Nephron (organoid): ENCODE measurements at regions not wholly inside any gene's neighbourhood (a gene's known extent, or its start where the extent isn't known, plus 50 kb on each side); places are given as distances from the start of the nearest gene placed in this dataset.

ENCODE experiments used
- H3K27ac Mint-ChIP-seq, 3 experiments: 2 replicates each; pipeline ENCODE4 v1.8.0; 2020; ENCODE audit warnings: mixed read lengths in 3 of 3, mild to moderate bottlenecking in 2 of 3, moderate library complexity in 1 of 3
- H3K27me3 Mint-ChIP-seq: 2 replicates; pipeline ENCODE4 v1.8.0; 2021; ENCODE audit warnings: low read depth, mild to moderate bottlenecking, moderate library complexity, mixed read lengths
- H3K36me3 Mint-ChIP-seq: 2 replicates; pipeline ENCODE4 v1.8.0; 2020; ENCODE audit warnings: low read depth, mixed read lengths
- H3K4me1 Mint-ChIP-seq: 2 replicates; pipeline ENCODE4 v1.8.0; 2020; ENCODE audit warnings: mixed read lengths
- H3K4me3 Mint-ChIP-seq, 3 experiments: 2 replicates each; pipeline ENCODE4 v1.8.0; 2020; ENCODE audit warnings: mild to moderate bottlenecking in 3 of 3, mixed read lengths in 3 of 3, moderate library complexity in 2 of 3
- H3K9me3 Mint-ChIP-seq: 2 replicates; pipeline ENCODE4 v1.8.0; 2020; ENCODE audit warnings: mixed read lengths
- TF ChIP-seq, protein P1 (sequence below), 3 experiments: fragments of 200-600 bp; sonication (generic); IDR thresholded peaks; one replicate each; pipeline ENCODE4 v1.5.0; 2021; ENCODE audit warnings: antibody characterized with exemption in 3 of 3; ENCODE audit not compliant: unreplicated experiment in 3 of 3

DNA sequence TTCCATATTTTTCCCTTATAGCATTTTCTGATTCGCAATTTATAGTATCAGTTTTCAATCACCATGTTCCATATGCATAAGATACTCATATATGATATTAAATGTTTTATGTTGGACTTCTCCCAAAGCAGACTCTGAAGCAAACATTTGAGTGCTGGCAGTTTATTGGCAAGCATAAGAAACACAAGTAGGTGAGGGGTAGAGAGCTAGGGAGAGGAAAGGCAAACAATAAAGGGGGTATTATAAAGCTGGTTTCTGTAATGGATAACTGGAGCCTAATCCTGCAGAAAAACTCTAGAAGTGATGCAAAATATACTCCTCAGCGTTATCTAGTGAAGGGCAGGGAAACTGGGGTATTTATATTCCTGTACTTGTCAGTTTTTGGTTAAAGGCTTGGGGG, 491.5 kb upstream of the TGFBR2 start:
- Mint-ChIP-seq H3K4me3 (no peak overlapping the region), H3K27ac (no peak overlapping the region), H3K27me3 (no peaks in the 10 kb centered on the region), H3K36me3 (no peaks in the 10 kb centered on the region), H3K4me1 (peaks cover 24% of the 10 kb centered on the region), H3K9me3 (peaks cover 3% of the 10 kb centered on the region)
- TF ChIP-seq, protein P1, sequence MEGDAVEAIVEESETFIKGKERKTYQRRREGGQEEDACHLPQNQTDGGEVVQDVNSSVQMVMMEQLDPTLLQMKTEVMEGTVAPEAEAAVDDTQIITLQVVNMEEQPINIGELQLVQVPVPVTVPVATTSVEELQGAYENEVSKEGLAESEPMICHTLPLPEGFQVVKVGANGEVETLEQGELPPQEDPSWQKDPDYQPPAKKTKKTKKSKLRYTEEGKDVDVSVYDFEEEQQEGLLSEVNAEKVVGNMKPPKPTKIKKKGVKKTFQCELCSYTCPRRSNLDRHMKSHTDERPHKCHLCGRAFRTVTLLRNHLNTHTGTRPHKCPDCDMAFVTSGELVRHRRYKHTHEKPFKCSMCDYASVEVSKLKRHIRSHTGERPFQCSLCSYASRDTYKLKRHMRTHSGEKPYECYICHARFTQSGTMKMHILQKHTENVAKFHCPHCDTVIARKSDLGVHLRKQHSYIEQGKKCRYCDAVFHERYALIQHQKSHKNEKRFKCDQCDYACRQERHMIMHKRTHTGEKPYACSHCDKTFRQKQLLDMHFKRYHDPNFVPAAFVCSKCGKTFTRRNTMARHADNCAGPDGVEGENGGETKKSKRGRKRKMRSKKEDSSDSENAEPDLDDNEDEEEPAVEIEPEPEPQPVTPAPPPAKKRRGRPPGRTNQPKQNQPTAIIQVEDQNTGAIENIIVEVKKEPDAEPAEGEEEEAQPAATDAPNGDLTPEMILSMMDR (IDR thresholded peaks at IDR 0.05; ENCODE audit: unreplicated experiment in 3 of 3) = no peak

DNA sequence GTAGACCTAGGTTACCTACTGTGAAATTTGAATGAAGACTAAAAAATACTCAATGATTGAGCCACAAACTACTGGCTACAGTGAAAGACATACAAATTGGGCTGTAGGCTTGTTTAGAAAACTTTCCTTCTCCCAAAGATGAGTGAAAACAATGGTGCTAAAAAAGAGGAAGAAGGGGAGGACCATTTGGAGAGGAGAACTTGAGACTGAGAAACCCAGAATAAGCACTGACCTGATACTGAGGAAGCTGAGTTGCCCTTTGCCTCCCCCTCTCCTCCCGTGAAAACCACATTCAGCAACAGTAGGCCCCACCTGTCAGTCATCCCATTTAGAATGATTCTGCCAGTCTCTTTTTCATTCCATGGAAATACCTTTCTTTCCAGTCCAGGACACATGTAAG, 484.0 kb upstream of the TGFBR2 start:
- H3K27ac Mint-ChIP-seq = no peak overlapping the region
- H3K9me3 Mint-ChIP-seq = peaks cover 15% of the 10 kb centered on the region
- TF ChIP-seq, protein P1 (IDR thresholded peaks at IDR 0.05; ENCODE audit: unreplicated experiment in 3 of 3) = no peak
- no peaks in the 10 kb centered on the region for H3K27me3 Mint-ChIP-seq
- no peak overlapping the region for H3K4me3 Mint-ChIP-seq
- H3K36me3 Mint-ChIP-seq = no peaks in the 10 kb centered on the region
- no peaks in the 10 kb centered on the region for H3K4me1 Mint-ChIP-seq

DNA sequence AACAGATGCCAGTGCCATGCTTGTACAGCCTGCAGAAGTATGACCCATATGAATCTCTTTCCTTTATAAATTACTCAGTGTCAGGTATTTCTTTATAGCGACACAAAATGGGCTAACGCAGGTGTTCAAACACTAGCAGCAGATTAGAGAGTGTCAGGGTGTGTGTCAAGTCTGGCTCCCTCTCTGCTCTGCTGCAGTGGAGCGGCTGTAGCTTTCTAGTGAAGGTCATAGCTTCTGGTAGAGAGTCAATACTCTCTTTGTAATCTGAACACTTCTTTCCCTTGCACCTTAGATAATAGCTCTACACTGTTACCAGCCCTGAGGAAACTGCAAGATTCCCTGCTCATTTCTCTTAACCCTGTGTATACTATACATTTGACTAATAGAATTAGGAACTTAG, 483.2 kb upstream of the TGFBR2 start:
- Mint-ChIP-seq H3K27me3 (no peaks in the 10 kb centered on the region), H3K27ac (no peak overlapping the region), H3K4me3 (no peak overlapping the region), H3K9me3 (peaks cover 22% of the 10 kb centered on the region), H3K4me1 (no peaks in the 10 kb centered on the region), H3K36me3 (no peaks in the 10 kb centered on the region)
- TF ChIP-seq, protein P1 (IDR thresholded peaks at IDR 0.05; ENCODE audit: unreplicated experiment in 3 of 3) = no peak

DNA sequence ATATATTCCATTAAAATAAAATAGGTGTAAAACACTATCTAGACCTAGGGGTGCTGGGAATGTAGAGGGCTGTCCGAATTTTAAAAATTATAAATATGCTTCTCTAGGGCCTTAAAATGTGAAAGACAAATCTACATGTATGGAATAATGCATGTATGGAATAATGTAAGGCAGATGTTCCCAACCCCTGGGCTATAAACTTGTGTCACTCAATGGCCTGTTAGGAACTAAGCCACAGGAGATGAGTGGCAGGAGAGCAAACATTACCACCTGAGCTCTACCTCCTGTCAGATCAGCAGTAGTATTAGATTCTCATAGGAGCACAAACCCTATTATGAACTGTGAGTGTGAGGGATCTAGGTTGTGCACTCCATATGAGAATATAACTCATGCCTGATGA, 482.6 kb upstream of the TGFBR2 start:
- Mint-ChIP-seq H3K27ac (no peak overlapping the region), H3K36me3 (no peaks in the 10 kb centered on the region), H3K4me3 (no peak overlapping the region), H3K9me3 (peaks cover 25% of the 10 kb centered on the region), H3K4me1 (no peaks in the 10 kb centered on the region), H3K27me3 (no peaks in the 10 kb centered on the region)
- TF ChIP-seq, protein P1 (IDR thresholded peaks at IDR 0.05; ENCODE audit: unreplicated experiment in 3 of 3) = no peak

DNA sequence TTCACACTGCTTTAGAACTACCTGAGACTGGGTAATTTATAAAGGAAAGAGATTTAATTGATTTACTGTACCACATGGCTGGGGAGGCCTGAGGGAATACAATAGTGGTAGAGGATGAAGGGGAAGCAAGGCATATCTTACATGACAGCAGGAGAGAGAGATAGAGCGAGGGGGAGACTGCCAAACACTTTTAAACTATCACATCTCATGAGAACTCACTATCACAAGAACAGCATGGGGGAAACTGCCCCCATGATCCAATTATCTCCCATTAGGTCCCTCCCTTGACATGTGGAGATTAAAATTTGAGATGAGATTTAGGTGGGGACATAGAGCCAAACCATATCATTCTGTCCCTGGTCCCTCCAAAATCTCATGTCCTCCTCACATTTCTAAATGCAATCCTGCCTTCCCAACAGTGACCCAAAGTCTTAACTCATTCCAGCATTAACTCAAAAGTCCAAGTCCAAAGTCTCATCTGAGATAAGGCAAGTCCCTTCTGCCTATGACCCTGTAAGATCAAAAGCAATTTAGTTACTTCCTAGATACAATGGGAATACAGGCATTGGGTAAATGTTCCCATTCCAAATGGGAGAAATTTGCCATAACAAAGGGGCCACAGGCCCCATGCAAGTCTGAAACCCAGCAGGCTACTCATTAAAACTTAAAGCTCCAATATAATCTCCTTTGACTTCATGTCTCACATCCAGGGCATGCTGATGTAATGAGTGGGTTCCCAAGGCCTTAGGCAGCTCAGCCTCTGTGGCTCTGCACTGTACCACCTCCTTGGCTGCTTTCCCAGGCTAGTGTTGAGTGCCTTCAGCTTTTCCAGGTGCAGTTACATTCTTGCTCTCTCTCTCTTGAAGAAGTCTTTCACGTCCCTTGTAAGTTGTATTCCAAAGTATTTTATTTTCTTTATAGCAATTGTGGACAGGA, 481.7 kb upstream of the TGFBR2 start:
- Mint-ChIP-seq H3K27me3 (no peaks in the 10 kb centered on the region), H3K4me3 (no peak overlapping the region), H3K4me1 (peaks cover under 1% of the 10 kb centered on the region), H3K9me3 (peaks cover 24% of the 10 kb centered on the region), H3K36me3 (no peaks in the 10 kb centered on the region), H3K27ac (no peak overlapping the region)
- TF ChIP-seq, protein P1 (IDR thresholded peaks at IDR 0.05; ENCODE audit: unreplicated experiment in 3 of 3) = no peak

DNA sequence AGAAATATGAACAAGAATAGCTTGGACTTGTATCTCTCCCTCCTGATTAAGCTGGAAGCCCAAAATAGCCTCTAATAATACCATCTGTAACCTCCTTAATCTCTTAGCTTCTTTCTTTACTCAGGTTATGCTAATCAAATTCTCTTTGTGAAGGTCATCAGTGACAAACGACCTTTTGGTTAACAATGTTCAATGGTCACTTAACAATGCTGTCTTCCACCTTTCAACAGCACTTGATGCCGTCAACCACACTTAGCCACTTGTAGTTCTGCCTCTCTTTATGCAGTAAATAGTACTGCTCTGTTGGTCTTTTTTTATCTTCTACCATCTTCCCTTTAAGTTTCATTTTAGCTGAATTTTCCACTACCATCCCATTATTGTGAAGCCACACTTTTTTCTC, 476.6 kb upstream of the TGFBR2 start:
- H3K27ac Mint-ChIP-seq = no peak overlapping the region
- H3K4me3 Mint-ChIP-seq = no peak overlapping the region
- H3K36me3 Mint-ChIP-seq = no peaks in the 10 kb centered on the region
- H3K9me3 Mint-ChIP-seq = peaks cover 24% of the 10 kb centered on the region
- TF ChIP-seq, protein P1 (IDR thresholded peaks at IDR 0.05; ENCODE audit: unreplicated experiment in 3 of 3) = no peak
- peaks cover 5% of the 10 kb centered on the region for H3K4me1 Mint-ChIP-seq
- H3K27me3 Mint-ChIP-seq = peaks cover 2% of the 10 kb centered on the region
